Hematopoietic multipotent progenitor cell treated with erythropoietin and hydrocortisone succinate and interleukin-3 and kit ligand, for 17 days (in vitro differentiated cells): ENCODE measurements at regions not wholly inside any gene's neighbourhood (a gene's known extent, or its start where the extent isn't known, plus 50 kb on each side); places are given as distances from the start of the nearest gene placed in this dataset.

Experiments used
- DNase-seq: peaks from one replicate; pipeline ENCODE4 v3.0.0-alpha.2; 2015; ENCODE audit warnings: low spot score

- DNase-seq = no peak
Observed at GRCh38 chr10:107371801-107372200, 207.3 kb upstream of the SORCS1 start.

GRCh38 chr10:107364872-107365271 is 200.4 kb upstream of the SORCS1 start:
- DNase-seq = no peak

- no peak for DNase-seq
Observed at GRCh38 chr10:107362306-107362705, 197.8 kb upstream of the SORCS1 start.

GRCh38 chr10:107357033-107357432 is 192.5 kb upstream of the SORCS1 start:
- DNase-seq = no peak

- DNase-seq = no peak
Observed at GRCh38 chr10:107356396-107356795, 191.9 kb upstream of the SORCS1 start.

- DNase-seq = no peak
Observed at GRCh38 chr10:107342711-107343110, 178.2 kb upstream of the SORCS1 start.

GRCh38 chr10:107341281-107341680 is 176.8 kb upstream of the SORCS1 start:
- DNase-seq = no peak

GRCh38 chr10:107340326-107340725 is 175.8 kb upstream of the SORCS1 start:
- no peak for DNase-seq

GRCh38 chr10:107336061-107336460 is 171.6 kb upstream of the SORCS1 start:
- no peak for DNase-seq

GRCh38 chr10:107317592-107317991 is 153.1 kb upstream of the SORCS1 start:
- no peak for DNase-seq

GRCh38 chr10:107303203-107303602 is 138.7 kb upstream of the SORCS1 start:
- no peak for DNase-seq

- DNase-seq = no peak
Observed at GRCh38 chr10:107299606-107300005, 135.1 kb upstream of the SORCS1 start.

GRCh38 chr10:107284187-107284586 is 119.7 kb upstream of the SORCS1 start:
- no peak for DNase-seq

GRCh38 chr10:107280293-107280692 is 115.8 kb upstream of the SORCS1 start:
- DNase-seq = no peak

- no peak for DNase-seq
Observed at GRCh38 chr10:107277591-107277990, 113.1 kb upstream of the SORCS1 start.

- DNase-seq = no peak
Observed at GRCh38 chr10:107275806-107276205, 111.3 kb upstream of the SORCS1 start.

- no peak for DNase-seq
Observed at GRCh38 chr10:107269626-107270025, 105.1 kb upstream of the SORCS1 start.

- DNase-seq = no peak
Observed at GRCh38 chr10:107264742-107265141, 100.2 kb upstream of the SORCS1 start.

- no peak for DNase-seq
Observed at GRCh38 chr10:107244122-107244521, 79.6 kb upstream of the SORCS1 start.

GRCh38 chr10:107238275-107238674 is 73.8 kb upstream of the SORCS1 start:
- no peak for DNase-seq

GRCh38 chr10:107232013-107232412 is 67.5 kb upstream of the SORCS1 start:
- no peak for DNase-seq

- DNase-seq = no peak
Observed at GRCh38 chr10:107230887-107231286, 66.4 kb upstream of the SORCS1 start.

- no peak for DNase-seq
Observed at GRCh38 chr10:107215681-107216080, 51.2 kb upstream of the SORCS1 start.
